Liver (tissue), 8 donors: ENCODE measurements at regions not wholly inside any gene's neighbourhood (a gene's known extent, or its start where the extent isn't known, plus 50 kb on each side); places are given as distances from the start of the nearest gene placed in this dataset.

Source experiments
- DNase-seq: peaks from one replicate; pipeline ENCODE4 v3.0.0-alpha.2; 2017; ENCODE audit warnings: low spot score
- H3K27ac ChIP-seq, 2 donors: one replicate each; pipeline ENCODE4 v1.7.0; 2013; ENCODE audit warnings: inconsistent platforms in 2 of 2, low read length in 2 of 2, control low read depth in 1 of 2, low read depth in 1 of 2, mild to moderate bottlenecking in 1 of 2
- H3K27me3 ChIP-seq, 4 donors: one replicate each; pipeline versions ENCODE4 v1.6.1 to v1.7.0; 2013; ENCODE audit warnings: low read length in 3 of 4, inconsistent platforms in 1 of 4, mild to moderate bottlenecking in 1 of 4, moderate library complexity in 1 of 4; ENCODE audit not compliant: control insufficient read depth in 4 of 4, insufficient read depth in 4 of 4
- H3K36me3 ChIP-seq, 4 donors: one replicate each; pipeline versions ENCODE4 v1.6.1 to v1.7.0; 2013; ENCODE audit warnings: low read length in 3 of 4, mild to moderate bottlenecking in 3 of 4, low read depth in 1 of 4, moderate library complexity in 1 of 4; ENCODE audit not compliant: control insufficient read depth in 4 of 4, insufficient read depth in 3 of 4
- H3K4me1 ChIP-seq, 4 donors: one replicate each; pipeline versions ENCODE4 v1.6.1 to v1.7.0; 2013; ENCODE audit warnings: low read length in 3 of 4, mild to moderate bottlenecking in 3 of 4, moderate library complexity in 1 of 4; ENCODE audit not compliant: control insufficient read depth in 4 of 4, insufficient read depth in 4 of 4
- H3K4me3 ChIP-seq, 3 donors: one replicate each; pipeline versions ENCODE4 v1.6.1 to v1.7.0; 2013; ENCODE audit warnings: low read length in 3 of 3, control low read depth in 1 of 3, low read depth in 1 of 3, mild to moderate bottlenecking in 1 of 3
- H3K9ac ChIP-seq, 2 donors: one replicate each; pipeline ENCODE4 v1.7.0; 2013; ENCODE audit warnings: low read length in 2 of 2, mild to moderate bottlenecking in 2 of 2, moderate library complexity in 2 of 2, control low read depth in 1 of 2, low read depth in 1 of 2
- H3K9me3 ChIP-seq, 4 donors: one replicate each; pipeline versions ENCODE4 v1.6.1 to v1.7.0; 2013; ENCODE audit warnings: low read length in 3 of 4; ENCODE audit not compliant: control insufficient read depth in 4 of 4
- EGR1 ChIP-seq, 2 donors: IDR thresholded peaks; 2 replicates each; pipeline ENCODE4 v1.6.1; 2016 to 2018; ENCODE audit warnings: antibody characterized with exemption in 2 of 2, low read depth in 2 of 2
- FOXA1 ChIP-seq: IDR thresholded peaks from 2 replicates; pipeline ENCODE4 v1.6.1; 2016; ENCODE audit warnings: antibody characterized with exemption
- FOXA2 ChIP-seq: IDR thresholded peaks from 2 replicates; pipeline ENCODE4 v1.6.1; 2016; ENCODE audit warnings: antibody characterized with exemption
- GABPA ChIP-seq, 2 donors: IDR thresholded peaks in 1 of 2; conservative IDR thresholded peaks in 1 of 2; 2 replicates each; pipeline ENCODE4 v1.6.1; 2016; ENCODE audit warnings: antibody characterized with exemption in 2 of 2, mild to moderate bottlenecking in 1 of 2, moderate library complexity in 1 of 2
- HNF4A ChIP-seq, 2 donors: conservative IDR thresholded peaks; 2 replicates each; pipeline ENCODE4 v1.6.1; 2016; ENCODE audit warnings: antibody characterized with exemption in 2 of 2, mild to moderate bottlenecking in 2 of 2
- HNF4G ChIP-seq: IDR thresholded peaks from 2 replicates; pipeline ENCODE4 v1.6.1; 2016; ENCODE audit warnings: antibody characterized with exemption
- JUND ChIP-seq, 2 donors: IDR thresholded peaks; 2 replicates each; pipeline ENCODE4 v1.6.1; 2016; ENCODE audit warnings: antibody characterized with exemption in 2 of 2
- NR2F2 ChIP-seq: IDR thresholded peaks from 2 replicates; pipeline ENCODE4 v1.6.1; 2016; ENCODE audit warnings: antibody characterized with exemption
- RAD21 ChIP-seq, 2 donors: IDR thresholded peaks; 2 replicates each; pipeline ENCODE4 v1.6.1; 2016; ENCODE audit warnings: antibody characterized with exemption in 2 of 2, mild to moderate bottlenecking in 2 of 2
- RXRA ChIP-seq, 2 donors: IDR thresholded peaks; 2 replicates each; pipeline ENCODE4 v1.6.1; 2017 to 2018; ENCODE audit warnings: antibody characterized with exemption in 2 of 2, mild to moderate bottlenecking in 1 of 2
- SP1 ChIP-seq: IDR thresholded peaks from 2 replicates; pipeline ENCODE4 v1.6.1; 2018; ENCODE audit warnings: antibody characterized with exemption, mild to moderate bottlenecking
- TAF1 ChIP-seq: conservative IDR thresholded peaks from 2 replicates; pipeline ENCODE4 v1.6.1; 2016; ENCODE audit warnings: antibody characterized with exemption, mild to moderate bottlenecking
- YY1 ChIP-seq: IDR thresholded peaks from 2 replicates; pipeline ENCODE4 v1.6.1; 2016; ENCODE audit warnings: antibody characterized with exemption, mild to moderate bottlenecking
- WGBS: extraction: QIAGEN DNeasy Blood & Tissue Kit; methylation state at CpG from one replicate; pipeline ENCODE4 v1.1.7; 2013; 5-methylcytosine and 5-hydroxymethylcytosine counted together
- TF ChIP-seq, protein P1 (sequence below): fragments of 150-350 bp; IDR thresholded peaks from 2 replicates; pipeline ENCODE4 v1.5.1; 2017; ENCODE audit warnings: improper control_type of control experiment, low read depth, low read length; ENCODE audit not compliant: missing input control
- TF ChIP-seq, protein P2 (sequence below): IDR thresholded peaks from 2 replicates; pipeline ENCODE4 v1.6.1; 2016; ENCODE audit warnings: antibody characterized with exemption
- TF ChIP-seq, protein P3 (sequence below): IDR thresholded peaks from 2 replicates; pipeline ENCODE4 v1.6.1; 2016; ENCODE audit warnings: antibody characterized with exemption, mild to moderate bottlenecking
- TF ChIP-seq, protein P4 (sequence below): IDR thresholded peaks from 2 replicates; pipeline ENCODE4 v1.6.1; 2016; ENCODE audit warnings: antibody characterized with exemption
- TF ChIP-seq, protein P5 (sequence below): IDR thresholded peaks from 2 replicates; pipeline ENCODE4 v1.6.1; 2016; ENCODE audit warnings: antibody characterized with exemption
- donor health status: healthy.
- donor health status: healthy.
- donor health status: healthy.
- donor health status: healthy.
- donor health status: healthy.

DNA sequence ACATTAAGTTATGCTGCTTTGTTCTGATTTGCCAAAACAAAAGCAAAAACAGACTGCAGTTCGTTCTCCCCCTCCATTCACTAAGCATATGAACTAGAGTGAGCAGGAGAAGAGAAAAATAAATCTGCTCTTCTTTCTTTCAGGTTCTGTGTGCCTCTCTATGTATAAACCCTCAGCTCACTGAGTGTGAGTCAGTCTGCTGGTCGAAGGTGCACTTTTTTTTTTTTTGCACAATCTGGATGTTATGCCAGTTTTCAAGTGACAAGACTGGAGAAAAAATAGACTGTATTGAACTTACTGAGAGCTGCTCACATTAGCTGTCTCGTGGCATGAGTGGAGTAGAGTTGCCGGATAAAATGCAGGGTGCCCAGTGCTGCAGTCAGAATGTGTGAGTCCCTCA is 244.6 kb upstream of the ATP10B start:
- H3K27me3 ChIP-seq, result no peaks in the 10 kb centered on the region
- no peak for TF ChIP-seq NR2F2
- no peak for TF ChIP-seq JUND (IDR thresholded peaks at IDR 0.05)
- TF ChIP-seq GABPA (IDR thresholded peaks at IDR 0.05 in 1 of 2, conservative IDR thresholded peaks at IDR 0.05 in 1 of 2), result no peak
- no peak for TF ChIP-seq HNF4A (conservative IDR thresholded peaks at IDR 0.05)
- TF ChIP-seq YY1, result no peak
- TF ChIP-seq, protein P1, sequence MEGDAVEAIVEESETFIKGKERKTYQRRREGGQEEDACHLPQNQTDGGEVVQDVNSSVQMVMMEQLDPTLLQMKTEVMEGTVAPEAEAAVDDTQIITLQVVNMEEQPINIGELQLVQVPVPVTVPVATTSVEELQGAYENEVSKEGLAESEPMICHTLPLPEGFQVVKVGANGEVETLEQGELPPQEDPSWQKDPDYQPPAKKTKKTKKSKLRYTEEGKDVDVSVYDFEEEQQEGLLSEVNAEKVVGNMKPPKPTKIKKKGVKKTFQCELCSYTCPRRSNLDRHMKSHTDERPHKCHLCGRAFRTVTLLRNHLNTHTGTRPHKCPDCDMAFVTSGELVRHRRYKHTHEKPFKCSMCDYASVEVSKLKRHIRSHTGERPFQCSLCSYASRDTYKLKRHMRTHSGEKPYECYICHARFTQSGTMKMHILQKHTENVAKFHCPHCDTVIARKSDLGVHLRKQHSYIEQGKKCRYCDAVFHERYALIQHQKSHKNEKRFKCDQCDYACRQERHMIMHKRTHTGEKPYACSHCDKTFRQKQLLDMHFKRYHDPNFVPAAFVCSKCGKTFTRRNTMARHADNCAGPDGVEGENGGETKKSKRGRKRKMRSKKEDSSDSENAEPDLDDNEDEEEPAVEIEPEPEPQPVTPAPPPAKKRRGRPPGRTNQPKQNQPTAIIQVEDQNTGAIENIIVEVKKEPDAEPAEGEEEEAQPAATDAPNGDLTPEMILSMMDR, result no peak
- no peak for TF ChIP-seq FOXA2
- TF ChIP-seq, protein P2, sequence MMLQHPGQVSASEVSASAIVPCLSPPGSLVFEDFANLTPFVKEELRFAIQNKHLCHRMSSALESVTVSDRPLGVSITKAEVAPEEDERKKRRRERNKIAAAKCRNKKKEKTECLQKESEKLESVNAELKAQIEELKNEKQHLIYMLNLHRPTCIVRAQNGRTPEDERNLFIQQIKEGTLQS, result no peak
- TF ChIP-seq FOXA1, result no peak
- TF ChIP-seq, protein P3, sequence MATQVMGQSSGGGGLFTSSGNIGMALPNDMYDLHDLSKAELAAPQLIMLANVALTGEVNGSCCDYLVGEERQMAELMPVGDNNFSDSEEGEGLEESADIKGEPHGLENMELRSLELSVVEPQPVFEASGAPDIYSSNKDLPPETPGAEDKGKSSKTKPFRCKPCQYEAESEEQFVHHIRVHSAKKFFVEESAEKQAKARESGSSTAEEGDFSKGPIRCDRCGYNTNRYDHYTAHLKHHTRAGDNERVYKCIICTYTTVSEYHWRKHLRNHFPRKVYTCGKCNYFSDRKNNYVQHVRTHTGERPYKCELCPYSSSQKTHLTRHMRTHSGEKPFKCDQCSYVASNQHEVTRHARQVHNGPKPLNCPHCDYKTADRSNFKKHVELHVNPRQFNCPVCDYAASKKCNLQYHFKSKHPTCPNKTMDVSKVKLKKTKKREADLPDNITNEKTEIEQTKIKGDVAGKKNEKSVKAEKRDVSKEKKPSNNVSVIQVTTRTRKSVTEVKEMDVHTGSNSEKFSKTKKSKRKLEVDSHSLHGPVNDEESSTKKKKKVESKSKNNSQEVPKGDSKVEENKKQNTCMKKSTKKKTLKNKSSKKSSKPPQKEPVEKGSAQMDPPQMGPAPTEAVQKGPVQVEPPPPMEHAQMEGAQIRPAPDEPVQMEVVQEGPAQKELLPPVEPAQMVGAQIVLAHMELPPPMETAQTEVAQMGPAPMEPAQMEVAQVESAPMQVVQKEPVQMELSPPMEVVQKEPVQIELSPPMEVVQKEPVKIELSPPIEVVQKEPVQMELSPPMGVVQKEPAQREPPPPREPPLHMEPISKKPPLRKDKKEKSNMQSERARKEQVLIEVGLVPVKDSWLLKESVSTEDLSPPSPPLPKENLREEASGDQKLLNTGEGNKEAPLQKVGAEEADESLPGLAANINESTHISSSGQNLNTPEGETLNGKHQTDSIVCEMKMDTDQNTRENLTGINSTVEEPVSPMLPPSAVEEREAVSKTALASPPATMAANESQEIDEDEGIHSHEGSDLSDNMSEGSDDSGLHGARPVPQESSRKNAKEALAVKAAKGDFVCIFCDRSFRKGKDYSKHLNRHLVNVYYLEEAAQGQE, result no peak
- TF ChIP-seq HNF4G, result no peak
- TF ChIP-seq SP1, result no peak
- TF ChIP-seq, protein P4, sequence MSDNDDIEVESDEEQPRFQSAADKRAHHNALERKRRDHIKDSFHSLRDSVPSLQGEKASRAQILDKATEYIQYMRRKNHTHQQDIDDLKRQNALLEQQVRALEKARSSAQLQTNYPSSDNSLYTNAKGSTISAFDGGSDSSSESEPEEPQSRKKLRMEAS, result no peak
- no peak for TF ChIP-seq TAF1
- TF ChIP-seq, protein P5, sequence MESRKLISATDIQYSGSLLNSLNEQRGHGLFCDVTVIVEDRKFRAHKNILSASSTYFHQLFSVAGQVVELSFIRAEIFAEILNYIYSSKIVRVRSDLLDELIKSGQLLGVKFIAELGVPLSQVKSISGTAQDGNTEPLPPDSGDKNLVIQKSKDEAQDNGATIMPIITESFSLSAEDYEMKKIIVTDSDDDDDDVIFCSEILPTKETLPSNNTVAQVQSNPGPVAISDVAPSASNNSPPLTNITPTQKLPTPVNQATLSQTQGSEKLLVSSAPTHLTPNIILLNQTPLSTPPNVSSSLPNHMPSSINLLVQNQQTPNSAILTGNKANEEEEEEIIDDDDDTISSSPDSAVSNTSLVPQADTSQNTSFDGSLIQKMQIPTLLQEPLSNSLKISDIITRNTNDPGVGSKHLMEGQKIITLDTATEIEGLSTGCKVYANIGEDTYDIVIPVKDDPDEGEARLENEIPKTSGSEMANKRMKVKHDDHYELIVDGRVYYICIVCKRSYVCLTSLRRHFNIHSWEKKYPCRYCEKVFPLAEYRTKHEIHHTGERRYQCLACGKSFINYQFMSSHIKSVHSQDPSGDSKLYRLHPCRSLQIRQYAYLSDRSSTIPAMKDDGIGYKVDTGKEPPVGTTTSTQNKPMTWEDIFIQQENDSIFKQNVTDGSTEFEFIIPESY, result no peak
- TF ChIP-seq RXRA (IDR thresholded peaks at IDR 0.05), result no peak
- no peak for TF ChIP-seq RAD21 (IDR thresholded peaks at IDR 0.05)
- no peak for TF ChIP-seq EGR1 (IDR thresholded peaks at IDR 0.05; ENCODE audit: low read depth in 2 of 2)
- no peak overlapping the region for H3K4me3 ChIP-seq
- no peaks in the 10 kb centered on the region for H3K4me1 ChIP-seq
- no peaks in the 10 kb centered on the region for H3K9me3 ChIP-seq
- 49% methylated on average over 4 of the region's 4 CpGs for WGBS
- no peak overlapping the region for H3K9ac ChIP-seq
- H3K27ac ChIP-seq, result no peak overlapping the region
- no peak for DNase-seq
- H3K36me3 ChIP-seq, result no peaks in the 10 kb centered on the region

DNA sequence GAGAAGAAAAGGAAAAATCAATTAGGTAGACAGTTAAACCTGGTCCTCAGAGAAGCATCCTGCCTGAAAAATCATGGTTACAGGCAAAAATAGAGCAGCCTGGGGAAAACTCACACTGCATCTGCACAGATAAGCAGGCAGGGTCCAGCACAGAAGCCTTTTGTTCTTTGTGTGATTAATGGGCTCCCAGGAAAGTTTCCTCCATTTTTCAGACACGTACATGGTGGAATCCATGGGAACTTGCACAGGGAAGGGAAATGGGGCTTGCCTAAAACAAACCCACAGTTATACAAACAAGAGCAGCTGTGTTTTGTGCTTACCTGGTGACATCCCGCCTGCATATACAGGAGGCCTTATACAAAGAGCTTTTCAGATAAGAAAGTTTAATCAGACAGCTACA is 243.9 kb upstream of the ATP10B start:
- no peaks in the 10 kb centered on the region for H3K27me3 ChIP-seq
- no peak overlapping the region for H3K4me3 ChIP-seq
- TF ChIP-seq, protein P1, result no peak
- TF ChIP-seq, protein P2, result no peak
- no peaks in the 10 kb centered on the region for H3K4me1 ChIP-seq
- H3K9ac ChIP-seq, result no peak overlapping the region
- no peaks in the 10 kb centered on the region for H3K36me3 ChIP-seq
- H3K9me3 ChIP-seq, result no peaks in the 10 kb centered on the region
- 19% methylated on average over 2 of the region's 2 CpGs for WGBS
- DNase-seq, result no peak
- no peak overlapping the region for H3K27ac ChIP-seq
